ENCODE measurements at regions not wholly inside any gene's neighbourhood (a gene's known extent, or its start where the extent isn't known, plus 50 kb on each side); places are given as distances from the start of the nearest gene placed in this dataset.
"Not testable (repeated sequence)": the region's sequence is repeated elsewhere in the genome, so short reads cannot be mapped to it uniquely, and the experiment has no call there.

DNA sequence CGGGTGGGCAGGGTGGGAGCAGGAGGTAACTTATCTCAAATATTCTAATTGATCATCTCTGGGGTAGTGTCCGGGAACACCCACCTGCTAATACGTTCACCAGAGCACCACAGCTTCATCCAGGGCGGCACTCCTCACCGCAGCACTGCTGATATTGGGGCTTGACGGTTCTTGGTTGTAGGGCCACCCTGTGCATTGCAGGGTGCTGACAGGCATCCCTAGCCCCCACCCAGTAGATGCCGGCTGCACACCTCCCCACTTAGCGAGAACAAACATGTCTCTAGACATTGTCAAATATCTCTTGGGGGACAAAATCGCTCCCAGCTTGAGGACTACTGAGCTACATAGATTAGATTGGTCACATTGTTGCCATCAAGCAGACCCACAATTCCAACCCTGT, 73.9 kb upstream of the WASF3 start:
- DNase-seq (ENCODE audit: low read depth): no peak

DNA sequence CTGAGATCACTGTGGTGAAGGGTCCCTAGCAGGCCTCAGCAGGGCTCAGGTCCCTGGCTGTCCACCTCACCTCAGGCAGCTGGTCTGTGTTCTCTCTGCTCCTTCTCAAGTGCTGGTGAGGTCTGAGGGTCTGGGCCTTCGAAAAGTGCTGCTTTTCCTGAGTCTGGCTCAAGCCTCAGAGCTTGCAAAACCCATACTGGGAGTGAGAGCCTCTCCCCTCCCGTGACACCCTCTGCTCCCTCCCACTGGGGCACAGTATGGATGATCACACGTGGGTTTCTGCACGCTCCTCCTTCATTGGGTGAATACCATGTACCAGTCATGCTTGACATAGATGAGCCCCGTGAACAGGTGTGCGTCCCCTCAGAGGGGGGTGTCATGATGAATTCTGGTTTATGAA, 73.3 kb upstream of the WASF3 start:
- DNase-seq (ENCODE audit: low read depth): no peak

DNA sequence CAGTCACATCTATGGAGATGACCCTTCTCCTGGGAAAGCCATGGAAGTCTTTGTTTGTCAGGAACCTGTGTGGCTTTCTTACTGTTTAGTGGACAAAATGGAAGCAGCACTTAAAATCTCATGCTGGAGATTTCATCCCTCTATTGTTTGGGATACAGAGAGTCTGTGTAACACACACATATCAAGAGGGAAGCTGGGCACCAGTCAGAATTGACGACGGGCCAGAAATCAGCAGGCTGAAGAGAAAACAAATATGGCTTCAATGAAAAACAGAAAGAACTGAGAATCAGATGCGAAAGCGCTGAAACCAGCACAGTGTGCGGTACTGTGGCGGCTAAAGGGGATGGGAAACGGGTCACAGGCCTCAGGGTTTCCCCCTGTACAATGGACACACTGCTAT, 72.2 kb upstream of the WASF3 start:
- DNase-seq (ENCODE audit: low read depth): no peak

DNA sequence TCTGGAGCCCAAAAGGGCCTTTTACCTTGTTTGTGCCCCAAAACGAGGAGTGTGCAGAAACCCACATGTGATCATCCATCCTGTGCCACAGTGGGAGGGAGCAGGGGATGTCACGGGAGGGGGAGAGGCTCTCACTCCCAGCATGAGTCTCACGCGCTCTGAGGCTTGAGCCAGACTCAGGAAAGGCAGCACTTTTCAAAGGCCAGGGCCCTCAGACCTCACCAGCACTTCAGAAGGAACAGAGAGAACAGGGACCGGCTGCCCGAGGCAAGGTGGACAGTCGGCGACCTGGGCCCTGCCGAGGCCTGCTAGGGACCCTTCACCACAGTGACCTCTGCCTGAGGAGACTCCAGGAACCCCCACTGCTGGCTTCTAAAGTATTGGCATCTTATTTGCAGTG, 71.7 kb upstream of the WASF3 start:
- no peak for DNase-seq (ENCODE audit: low read depth)

DNA sequence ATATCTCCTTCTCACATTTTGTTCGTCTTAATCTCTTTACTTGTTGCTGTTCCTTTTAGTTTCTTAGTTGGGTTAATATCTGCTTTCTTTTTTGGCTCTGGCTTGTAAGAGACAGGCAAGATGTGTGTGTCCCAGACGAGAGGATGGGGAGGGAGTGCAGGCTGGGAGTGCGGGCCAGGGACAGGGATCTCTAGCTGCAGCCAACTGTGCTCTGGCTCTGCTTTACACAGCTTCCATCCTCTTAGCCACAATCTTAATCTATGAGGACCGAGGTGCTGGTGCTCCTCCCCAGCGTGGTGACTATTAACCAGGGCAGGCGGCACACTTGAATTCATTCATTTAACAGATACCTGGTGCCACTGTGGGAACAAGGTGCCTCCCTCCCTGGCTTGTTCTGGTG, 70.9 kb upstream of the WASF3 start:
- DNase-seq (ENCODE audit: low read depth): no peak

DNA sequence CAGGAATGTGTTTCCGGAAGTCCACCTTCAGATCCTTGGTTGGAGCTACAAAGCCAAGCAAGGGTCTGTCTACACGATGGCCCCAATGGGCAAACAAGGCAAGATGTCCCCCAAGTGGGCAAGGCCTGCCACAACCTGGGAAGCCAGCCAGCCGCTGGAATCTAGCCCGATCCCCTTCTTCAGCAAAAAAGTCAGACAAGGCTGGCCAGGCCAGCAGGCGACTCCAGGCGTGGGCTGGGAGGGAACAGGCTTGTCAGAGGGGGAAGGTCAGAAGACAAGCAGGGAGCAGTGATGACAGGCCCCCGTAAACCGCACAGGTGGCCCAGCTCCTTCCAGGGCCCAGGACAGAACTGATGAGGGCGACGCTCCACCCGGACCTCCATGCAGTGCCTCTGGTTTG, 69.7 kb upstream of the WASF3 start:
- DNase-seq (ENCODE audit: low read depth): no peak

DNA sequence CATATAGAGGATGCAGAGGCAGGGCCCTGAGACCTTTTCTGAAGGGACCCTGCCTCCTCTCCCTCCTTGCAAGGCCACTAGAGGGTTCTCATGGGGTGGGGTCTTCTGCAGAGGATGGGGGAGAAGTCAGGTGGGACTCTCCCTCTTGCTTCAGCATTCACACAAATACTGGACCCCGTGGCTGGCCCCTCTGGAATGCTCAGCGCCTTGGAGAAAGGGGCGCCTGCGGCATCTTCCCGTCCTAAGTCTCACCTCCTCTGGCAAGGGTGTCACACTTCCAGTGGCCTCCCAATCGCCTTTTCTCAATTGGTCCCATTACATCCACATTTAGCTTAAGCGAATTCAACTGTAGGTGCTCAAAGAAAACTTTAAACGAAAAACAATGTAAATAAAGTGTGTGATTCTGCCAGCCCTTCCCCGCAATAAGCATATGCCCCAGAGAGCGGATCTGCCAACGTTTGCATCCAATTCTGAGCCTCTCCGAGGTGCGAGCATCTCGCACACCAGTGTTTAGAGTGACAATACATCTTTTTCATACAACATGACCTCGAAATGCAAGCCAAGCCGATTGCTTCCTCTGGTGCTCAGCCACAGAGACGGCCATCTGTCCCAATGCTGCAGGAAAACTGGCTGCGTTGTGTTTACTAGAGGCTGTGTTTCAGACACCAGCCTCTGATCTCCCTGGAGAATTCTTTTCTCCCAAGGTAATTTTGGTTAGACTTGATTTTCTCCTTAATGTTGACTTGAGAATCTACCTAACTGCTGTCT, 69.1 kb upstream of the WASF3 start:
- no peak for DNase-seq (ENCODE audit: low read depth)

DNA sequence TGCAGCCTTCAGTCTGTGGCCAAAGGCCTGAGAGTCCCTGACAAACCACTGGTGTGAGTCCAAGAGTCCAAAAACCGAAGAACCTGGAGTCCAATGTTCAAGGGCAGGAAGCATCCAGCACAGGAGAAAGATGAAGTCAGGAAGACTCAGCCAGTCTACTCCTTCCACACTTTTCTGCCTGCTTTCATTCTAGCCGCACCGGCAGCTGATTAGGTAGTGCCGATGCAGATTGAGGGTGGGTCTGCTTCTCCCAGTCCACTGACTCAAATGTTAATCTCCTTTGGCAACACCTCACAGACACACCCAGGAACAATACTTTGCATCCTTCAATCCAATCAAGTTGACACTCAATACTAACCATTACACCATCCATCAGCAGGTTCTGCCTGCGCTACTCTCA, 65.2 kb upstream of the WASF3 start:
- not testable (repeated sequence) for DNase-seq (ENCODE audit: low read depth)

DNA sequence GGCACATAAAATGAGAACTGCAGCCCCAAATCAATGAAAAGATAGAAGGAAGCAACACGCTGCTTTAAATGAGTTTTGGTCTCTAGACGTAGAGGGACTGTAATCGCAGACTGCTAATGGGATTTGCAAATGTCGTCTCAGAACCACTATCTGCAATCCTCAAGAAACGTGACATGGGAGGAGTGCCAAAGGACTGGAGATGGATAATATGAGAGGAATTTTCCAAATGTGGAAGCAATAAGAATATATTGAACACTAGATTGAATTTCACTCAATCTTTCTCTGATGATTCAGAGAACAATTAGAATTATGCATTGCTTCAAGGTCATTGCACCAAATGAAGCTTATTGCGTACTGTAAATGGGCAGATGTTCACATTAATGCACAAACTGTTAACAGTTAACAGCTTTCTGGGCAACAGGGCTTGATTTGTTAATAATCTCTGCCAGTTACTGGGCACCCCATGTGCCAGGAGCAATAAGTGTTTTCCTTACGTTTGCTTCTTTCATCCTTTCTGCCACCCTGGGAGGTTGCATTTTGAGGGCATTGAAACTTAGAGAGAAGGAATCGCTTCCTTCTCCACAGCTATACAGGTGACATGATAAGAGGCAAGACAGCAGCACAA, 62.8 kb upstream of the WASF3 start:
- no peak for DNase-seq (ENCODE audit: low read depth)

DNA sequence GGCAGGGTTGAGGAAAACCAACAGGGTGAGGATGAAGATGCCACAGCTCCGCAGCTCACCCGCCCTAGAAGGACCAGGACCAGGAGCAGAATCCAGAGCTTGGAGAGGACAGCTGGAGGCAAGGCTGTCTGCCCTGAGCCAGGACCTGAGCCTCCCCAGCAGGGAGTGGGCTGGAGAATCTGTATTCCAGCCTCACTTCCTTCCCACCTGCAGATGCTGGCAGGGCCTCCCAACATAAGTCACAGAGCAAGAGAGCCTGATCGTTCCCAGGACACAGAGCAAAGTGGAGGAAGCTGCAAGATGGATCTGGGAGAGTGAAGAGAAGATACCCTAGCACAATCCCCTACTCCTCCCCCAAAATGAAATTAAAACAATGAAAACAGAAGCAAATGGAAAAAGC, 61.7 kb upstream of the WASF3 start:
- DNase-seq (ENCODE audit: low read depth): no peak

DNA sequence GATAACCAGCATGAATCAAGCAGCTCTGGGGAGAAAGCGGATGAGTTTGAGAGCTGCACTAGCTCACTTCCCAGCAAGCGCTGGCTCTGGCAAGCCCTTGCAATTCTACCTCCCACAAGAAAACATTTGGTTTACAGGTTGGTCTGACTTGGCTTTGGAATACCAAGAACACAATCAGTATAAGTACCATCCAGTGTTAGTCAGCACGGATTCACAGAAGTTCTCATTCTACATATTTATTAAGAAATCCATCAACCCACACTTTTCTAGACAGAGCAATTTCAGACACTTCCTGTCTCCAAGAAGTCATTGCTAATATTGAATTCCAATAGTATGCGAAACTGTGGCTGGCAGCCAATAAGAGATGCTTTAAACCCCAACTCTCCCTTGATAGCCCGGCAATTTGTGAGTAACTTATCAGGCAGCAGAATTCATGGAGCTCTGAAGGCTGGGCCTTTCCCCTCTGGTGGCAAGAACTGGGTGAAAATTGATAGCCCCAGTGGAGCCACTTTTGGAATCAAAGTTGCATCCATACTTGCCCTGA, 59.4 kb upstream of the WASF3 start:
- no peak for DNase-seq (ENCODE audit: low read depth)

DNA sequence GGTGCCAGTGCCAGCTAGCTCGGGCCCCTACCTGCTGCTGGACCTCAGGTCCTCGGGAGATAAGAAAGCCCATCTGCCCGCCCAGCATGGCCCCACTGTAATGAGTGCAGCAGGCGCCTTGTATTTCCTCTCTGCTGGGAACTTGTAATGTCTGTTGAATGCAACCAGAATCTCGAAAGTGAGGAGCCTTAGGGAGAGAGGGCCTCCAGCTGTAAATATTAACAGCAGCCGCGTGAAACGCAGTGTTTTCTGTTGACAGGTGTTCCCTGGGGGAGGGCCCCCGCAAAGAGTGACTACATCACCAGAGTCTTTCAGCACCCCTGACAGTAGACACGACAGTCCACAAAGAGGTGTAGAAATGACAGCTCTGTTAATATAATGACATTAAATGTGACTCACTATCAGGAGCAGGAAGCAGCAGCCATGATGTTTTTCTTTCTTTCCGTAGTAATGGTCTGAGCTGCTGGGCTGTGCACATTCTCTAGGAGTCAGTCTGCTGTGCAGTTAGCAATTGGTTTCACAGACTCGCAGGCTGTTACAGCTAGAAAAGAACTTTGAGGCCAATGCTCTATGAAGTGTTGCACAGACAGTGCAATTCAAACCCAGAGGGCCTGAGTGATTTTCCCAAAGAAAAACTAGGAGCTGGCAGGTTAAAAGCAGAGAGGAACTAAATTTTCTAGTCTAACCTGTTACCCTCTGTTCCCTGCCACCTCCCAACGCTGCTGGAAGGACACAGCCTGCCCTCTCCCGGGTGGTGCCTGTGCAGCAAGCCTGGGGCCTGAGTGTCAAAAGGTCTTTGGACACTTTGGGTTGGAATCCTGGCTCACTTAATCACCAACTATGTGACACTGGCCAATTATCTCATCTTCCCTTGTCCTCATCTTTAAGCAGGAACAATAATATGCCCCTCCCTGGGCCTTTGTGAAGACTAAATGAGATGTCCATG, 58.6 kb upstream of the WASF3 start:
- no peak for DNase-seq (ENCODE audit: low read depth)

DNA sequence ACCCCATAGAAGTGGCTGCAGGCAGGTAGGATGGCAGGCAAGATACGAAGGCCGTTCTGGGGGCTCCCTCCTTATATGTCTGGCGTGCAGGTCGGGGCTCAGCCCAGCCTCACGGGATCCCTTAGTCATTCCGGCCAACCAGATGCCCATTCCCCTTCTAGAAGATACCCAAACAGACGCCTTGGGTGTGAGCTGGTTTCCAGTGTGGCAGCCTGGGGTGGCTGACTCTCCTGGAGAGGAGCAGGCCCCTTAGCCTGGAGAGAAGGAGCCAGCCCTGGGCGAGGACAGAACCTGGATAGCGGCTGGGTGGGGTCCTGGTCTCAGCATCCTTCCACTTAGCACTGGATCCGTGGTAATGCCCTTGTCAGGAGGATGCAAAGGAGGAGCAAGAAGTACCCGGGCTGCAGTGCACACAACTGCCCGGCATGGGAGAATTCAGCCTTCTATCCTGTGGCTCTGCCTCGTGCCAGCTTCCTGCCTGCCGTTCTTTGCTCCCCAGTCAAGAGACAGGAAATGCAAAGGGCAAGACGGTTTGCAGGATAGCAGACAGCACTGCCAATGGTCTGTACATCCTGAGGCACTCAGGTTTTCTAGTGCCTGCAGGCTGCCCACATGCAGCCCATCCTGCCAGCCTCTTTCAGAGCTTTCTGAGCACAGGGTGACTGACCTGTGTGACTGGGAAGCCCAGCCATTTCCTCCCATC, 56.7 kb upstream of the WASF3 start:
- no peak for DNase-seq (ENCODE audit: low read depth)

DNA sequence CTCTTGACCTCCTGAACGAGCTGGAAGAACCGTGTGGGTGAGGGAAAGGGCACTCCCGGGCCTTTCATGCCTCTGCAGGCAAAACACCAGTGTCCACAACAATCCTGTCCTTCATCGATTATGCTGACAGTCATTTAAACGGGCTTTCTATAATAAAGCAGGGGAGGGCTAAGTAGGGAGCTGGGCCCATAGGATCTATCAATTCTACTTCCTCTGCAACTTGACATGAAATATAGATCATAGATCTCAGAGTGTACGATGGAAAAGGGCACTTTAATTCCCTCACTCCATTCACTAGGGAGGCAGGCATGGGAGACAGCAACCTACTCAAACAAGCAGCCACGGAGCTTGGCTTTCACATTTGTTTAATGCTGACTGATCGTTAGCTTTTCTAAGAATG, 55.8 kb upstream of the WASF3 start:
- DNase-seq (ENCODE audit: low read depth): no peak

DNA sequence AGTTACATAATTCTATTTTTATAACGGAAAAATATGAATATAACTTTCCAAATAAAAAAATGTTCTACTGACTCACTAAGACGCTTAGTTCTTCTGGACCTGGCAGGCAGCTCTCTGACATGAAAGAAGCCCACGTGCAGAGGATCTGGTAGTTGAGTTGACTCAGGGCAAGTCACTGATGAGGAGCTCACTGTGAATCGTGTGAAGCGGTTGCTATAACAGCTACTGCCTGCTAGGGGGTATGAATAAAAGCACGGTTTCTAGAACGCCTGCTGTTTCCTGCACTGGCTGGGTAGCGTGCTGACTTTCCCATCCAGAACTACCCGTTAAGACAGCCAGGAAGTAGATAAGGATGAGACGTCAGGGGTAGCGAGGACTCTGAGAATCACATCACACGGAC, 54.7 kb upstream of the WASF3 start:
- no peak for DNase-seq (ENCODE audit: low read depth)

DNA sequence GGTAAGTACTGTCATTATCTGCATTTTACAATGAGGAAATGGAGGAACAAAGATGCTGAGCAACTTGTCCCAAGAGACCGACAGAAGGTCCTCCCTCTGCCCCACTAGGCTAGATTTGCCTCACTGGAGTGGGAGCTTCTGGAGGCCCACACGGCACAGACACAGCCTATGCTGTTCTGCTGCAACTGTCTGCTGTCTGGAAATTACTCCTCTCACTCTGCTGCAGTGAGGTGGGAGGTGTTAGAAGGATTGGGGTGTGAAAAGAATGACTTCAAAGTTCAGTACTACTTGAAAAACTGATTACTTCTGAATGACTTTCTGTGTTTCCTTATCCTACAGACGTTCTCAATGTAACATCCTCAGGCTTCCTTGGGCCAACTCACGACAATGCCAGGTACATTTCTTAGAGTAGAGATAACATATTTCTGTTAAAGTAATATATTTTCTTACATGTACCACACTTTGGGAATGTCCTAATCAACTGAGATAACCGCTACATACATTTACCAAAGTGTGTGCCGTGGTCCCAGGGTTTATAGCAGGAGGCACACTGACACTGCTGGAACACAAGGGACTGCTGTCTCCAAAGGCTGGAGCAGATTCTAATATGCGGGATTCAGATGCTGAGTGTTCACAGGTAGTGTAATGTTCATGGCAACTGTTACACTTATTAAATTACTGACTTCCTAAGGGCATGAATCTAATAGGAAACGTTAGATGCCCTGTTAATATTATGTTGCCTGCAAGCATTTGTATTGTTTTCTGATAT, 53.5 kb upstream of the WASF3 start:
- DNase-seq (ENCODE audit: low read depth): no peak

Data from activated gamma-delta T cell treated with anti-CD3 and anti-CD28 coated beads, Interleukin-2, amount 50 U/mL, for 16 hours (primary cell).